NCI-H510A treated with DMSO at 0.1 percent for 48 hours (cell line): ENCODE measurements at regions not wholly inside any gene's neighbourhood (a gene's known extent, or its start where the extent isn't known, plus 50 kb on each side); places are given as distances from the start of the nearest gene placed in this dataset.
"Not testable (repeated sequence)": the region's sequence is repeated elsewhere in the genome, so short reads cannot be mapped to it uniquely, and the experiment has no call there.

ENCODE experiments used
- DNase-seq: peaks from one replicate; lab custom pipeline; 2025; lab: John Stamatoyannopoulos, UW

DNA sequence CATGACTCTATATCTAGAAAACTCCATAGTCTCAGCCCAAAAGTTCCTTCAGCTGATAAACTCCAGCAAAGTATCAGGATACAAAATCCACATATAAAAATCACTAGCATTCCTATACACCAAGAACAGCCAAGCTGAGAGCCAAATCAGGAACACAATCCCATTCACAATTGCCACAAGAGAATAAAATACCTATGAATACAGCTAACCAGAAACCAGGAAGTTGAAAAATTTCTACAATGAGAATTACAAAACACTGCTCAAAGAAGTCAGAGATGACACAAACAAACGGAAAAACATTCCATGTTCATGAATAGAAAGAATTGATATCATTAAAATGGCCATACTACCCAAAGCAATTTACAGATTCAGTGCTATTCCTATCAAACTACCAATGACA, 61.0 kb upstream of the PKN2 start:
- DNase-seq: not testable (repeated sequence)
